ENCODE measurements at regions not wholly inside any gene's neighbourhood (a gene's known extent, or its start where the extent isn't known, plus 50 kb on each side); places are given as distances from the start of the nearest gene placed in this dataset.
A peak's percentile ranks its signal among the peaks of the same experiment; 100 is the strongest.

- H3K9me3 ChIP-seq = no peaks in the 10 kb centered on the region
- H3K27me3 ChIP-seq = no peaks in the 10 kb centered on the region
- WGBS, 2 donors (ENCODE audit: low coverage in 1 of 2) = 91 to 100% methylated on average over 1 of the region's 1 CpG
- no peak for ATAC-seq
- no peaks in the 10 kb centered on the region for H3K36me3 ChIP-seq
- peaks cover 4 to 24% (median 13%) of the 10 kb centered on the region in 3 donors for H3K4me1 ChIP-seq
- no peak overlapping the region for H3K27ac ChIP-seq
- TF ChIP-seq POLR2A (IDR thresholded peaks at IDR 0.05) = no peak
- no peak for TF ChIP-seq POLR2AphosphoS5 (IDR thresholded peaks at IDR 0.05)
- no peak for TF ChIP-seq EP300 (IDR thresholded peaks at IDR 0.05)
- TF ChIP-seq CTCF (IDR thresholded peaks at IDR 0.05) = no peak
- H3K4me3 ChIP-seq = no peak overlapping the region
Observed at GRCh38 chr16:79931721-79932120, 331.2 kb upstream of the MAF start.

GRCh38 chr16:79929260-79929965 lies 328.9 kb upstream of the MAF start:
- H3K27ac ChIP-seq = peak overlapping the region in 2 of 4 donors; percentile 31 to 46
- peak; percentile 22 for TF ChIP-seq POLR2AphosphoS5 (IDR thresholded peaks at IDR 0.05)
- TF ChIP-seq POLR2A (IDR thresholded peaks at IDR 0.05) = no peak
- no peak for ATAC-seq
- H3K36me3 ChIP-seq = no peaks in the 10 kb centered on the region
- no peaks in the 10 kb centered on the region for H3K9me3 ChIP-seq
- peaks cover 4 to 24% (median 13%) of the 10 kb centered on the region in 3 donors for H3K4me1 ChIP-seq
- no peaks in the 10 kb centered on the region for H3K27me3 ChIP-seq
- 5 to 35% methylated on average over 2 of the region's 2 CpGs for WGBS, 2 donors (ENCODE audit: low coverage in 1 of 2)
- no peak overlapping the region for H3K4me3 ChIP-seq

GRCh38 chr16:79928142-79928873 lies 327.8 kb upstream of the MAF start:
- WGBS, 2 donors (ENCODE audit: low coverage in 1 of 2) = 31 to 35% methylated on average over 8 to 9 of the region's 9 CpGs
- Histone ChIP-seq H3K27ac (peak overlapping the region in 1 of 4 donors; percentile 46), H3K27me3 (no peaks in the 10 kb centered on the region), H3K36me3 (no peaks in the 10 kb centered on the region), H3K4me3 (no peak overlapping the region), H3K4me1 (peaks cover 4 to 24% (median 13%) of the 10 kb centered on the region in 3 donors), H3K9me3 (no peaks in the 10 kb centered on the region)
- no peak for TF ChIP-seq POLR2AphosphoS5 (IDR thresholded peaks at IDR 0.05)
- no peak for TF ChIP-seq CTCF (IDR thresholded peaks at IDR 0.05)
- no peak for TF ChIP-seq POLR2A (IDR thresholded peaks at IDR 0.05)
- TF ChIP-seq EP300 (IDR thresholded peaks at IDR 0.05) = no peak
- no peak for ATAC-seq

- WGBS, 2 donors (ENCODE audit: low coverage in 1 of 2) = 86 to 92% methylated on average over 10 to 11 of the region's 11 CpGs
- no peak for TF ChIP-seq EP300 (IDR thresholded peaks at IDR 0.05)
- no peak for TF ChIP-seq CTCF (IDR thresholded peaks at IDR 0.05)
- no peak for TF ChIP-seq POLR2A (IDR thresholded peaks at IDR 0.05)
- TF ChIP-seq POLR2AphosphoS5 (IDR thresholded peaks at IDR 0.05) = no peak
- no peak for ATAC-seq
- Histone ChIP-seq H3K4me1 (peaks cover 4 to 24% (median 13%) of the 10 kb centered on the region in 3 donors), H3K4me3 (no peak overlapping the region), H3K27ac (no peak overlapping the region), H3K27me3 (no peaks in the 10 kb centered on the region), H3K9me3 (no peaks in the 10 kb centered on the region), H3K36me3 (no peaks in the 10 kb centered on the region)
Observed at GRCh38 chr16:79926451-79927205, 326.1 kb upstream of the MAF start.

- H3K27me3 ChIP-seq = no peaks in the 10 kb centered on the region
- WGBS, 2 donors (ENCODE audit: low coverage in 1 of 2) = 92 to 93% methylated on average over 3 of the region's 3 CpGs
- no peak for ATAC-seq
- no peaks in the 10 kb centered on the region for H3K36me3 ChIP-seq
- H3K4me1 ChIP-seq = peaks cover 0 to 4% (median 0%) of the 10 kb centered on the region in 3 donors
- TF ChIP-seq EP300 (IDR thresholded peaks at IDR 0.05) (no peak), POLR2A (IDR thresholded peaks at IDR 0.05) (no peak), CTCF (IDR thresholded peaks at IDR 0.05) (no peak), POLR2AphosphoS5 (IDR thresholded peaks at IDR 0.05) (no peak)
- no peak overlapping the region for H3K4me3 ChIP-seq
- H3K27ac ChIP-seq = no peak overlapping the region
- H3K9me3 ChIP-seq = no peaks in the 10 kb centered on the region
Observed at GRCh38 chr16:79923431-79923830, 322.9 kb upstream of the MAF start.
